NCI-H2081 (cell line): ENCODE measurements at regions not wholly inside any gene's neighbourhood (a gene's known extent, or its start where the extent isn't known, plus 50 kb on each side); places are given as distances from the start of the nearest gene placed in this dataset.

ENCODE experiments used
- DNase-seq, 2 experiments: peaks; one replicate each; lab custom pipeline; 2025; lab: John Stamatoyannopoulos, UW

GRCh38 chr6:1257778-1258177, 54.1 kb upstream of the FOXQ1 start:
- no peak for DNase-seq

GRCh38 chr6:1256435-1257008, 55.4 kb upstream of the FOXQ1 start:
- no peak for DNase-seq

GRCh38 chr6:1255636-1256365, 56.1 kb upstream of the FOXQ1 start:
- no peak for DNase-seq

- no peak for DNase-seq
Measured at GRCh38 chr6:1254326-1254725, 57.6 kb upstream of the FOXQ1 start.

GRCh38 chr6:1253816-1254215, 58.1 kb upstream of the FOXQ1 start:
- no peak for DNase-seq

- no peak for DNase-seq
Measured at GRCh38 chr6:1251198-1252155, 60.4 kb upstream of the FOXQ1 start.

GRCh38 chr6:1250489-1251197, 61.3 kb upstream of the FOXQ1 start:
- no peak for DNase-seq

GRCh38 chr6:1247894-1248293, 64.0 kb upstream of the FOXQ1 start:
- no peak for DNase-seq

- no peak for DNase-seq
Measured at GRCh38 chr6:1247056-1247455, 64.8 kb upstream of the FOXQ1 start.

- DNase-seq: no peak
Measured at GRCh38 chr6:1244941-1245340, 67.0 kb upstream of the FOXQ1 start.

GRCh38 chr6:1244278-1244677, 67.6 kb upstream of the FOXQ1 start:
- no peak for DNase-seq

- DNase-seq: no peak
Measured at GRCh38 chr6:1242446-1242845, 69.5 kb upstream of the FOXQ1 start.

GRCh38 chr6:1242021-1242420, 69.9 kb upstream of the FOXQ1 start:
- no peak for DNase-seq

GRCh38 chr6:1240766-1241318, 71.1 kb upstream of the FOXQ1 start:
- no peak for DNase-seq

GRCh38 chr6:1239805-1240204, 72.1 kb upstream of the FOXQ1 start:
- no peak for DNase-seq

- no peak for DNase-seq
Measured at GRCh38 chr6:1238040-1238439, 73.9 kb upstream of the FOXQ1 start.

- no peak for DNase-seq
Measured at GRCh38 chr6:1237636-1238035, 74.3 kb upstream of the FOXQ1 start.

GRCh38 chr6:1235825-1236224, 76.1 kb upstream of the FOXQ1 start:
- no peak for DNase-seq

GRCh38 chr6:1233924-1234323, 78.0 kb upstream of the FOXQ1 start:
- DNase-seq: no peak

- DNase-seq: no peak
Measured at GRCh38 chr6:1232578-1232977, 79.3 kb upstream of the FOXQ1 start.

- no peak for DNase-seq
Measured at GRCh38 chr6:1231941-1232340, 80.0 kb upstream of the FOXQ1 start.
